HG03354 (cell line): ENCODE measurements at regions not wholly inside any gene's neighbourhood (a gene's known extent, or its start where the extent isn't known, plus 50 kb on each side); places are given as distances from the start of the nearest gene placed in this dataset.

Experiments
- ATAC-seq: cut with Tn5 transposase; IDR thresholded peaks from one replicate; pipeline ENCODE4 v1.9.1; 2021; ENCODE audit warnings: mild to moderate bottlenecking; ENCODE audit not compliant: unreplicated experiment, poor library complexity, severe bottlenecking

GRCh38 chr2:30363406-30363805 is 83.6 kb upstream of the LCLAT1 start:
- ATAC-seq: no peak

- no peak for ATAC-seq
These were observed 81.8 kb upstream of the LCLAT1 start for GRCh38 chr2:30365201-30365600.

GRCh38 chr2:30366199-30366691 is 80.8 kb upstream of the LCLAT1 start:
- ATAC-seq: no peak

- ATAC-seq: no peak
These were observed 79.6 kb upstream of the LCLAT1 start for GRCh38 chr2:30367232-30368070.

GRCh38 chr2:30368258-30368657 is 78.8 kb upstream of the LCLAT1 start:
- no peak for ATAC-seq

- ATAC-seq: no peak
These were observed 75.9 kb upstream of the LCLAT1 start for GRCh38 chr2:30371028-30371689.

GRCh38 chr2:30371772-30372373 is 75.2 kb upstream of the LCLAT1 start:
- ATAC-seq: no peak

GRCh38 chr2:30372826-30373225 is 74.2 kb upstream of the LCLAT1 start:
- ATAC-seq: no peak

- ATAC-seq: no peak
These were observed 73.2 kb upstream of the LCLAT1 start for GRCh38 chr2:30373881-30374302.

GRCh38 chr2:30374380-30374779 is 72.7 kb upstream of the LCLAT1 start:
- no peak for ATAC-seq

GRCh38 chr2:30375915-30376314 is 71.1 kb upstream of the LCLAT1 start:
- ATAC-seq: no peak

GRCh38 chr2:30379481-30379880 is 67.6 kb upstream of the LCLAT1 start:
- no peak for ATAC-seq

GRCh38 chr2:30380824-30381223 is 66.2 kb upstream of the LCLAT1 start:
- ATAC-seq: no peak

- ATAC-seq: no peak
These were observed 64.8 kb upstream of the LCLAT1 start for GRCh38 chr2:30382162-30382783.

- ATAC-seq: no peak
These were observed 64.1 kb upstream of the LCLAT1 start for GRCh38 chr2:30382995-30383394.

- no peak for ATAC-seq
These were observed 61.7 kb upstream of the LCLAT1 start for GRCh38 chr2:30385327-30385726.

- no peak for ATAC-seq
These were observed 54.9 kb upstream of the LCLAT1 start for GRCh38 chr2:30392097-30392496.

GRCh38 chr2:30393510-30393909 is 53.5 kb upstream of the LCLAT1 start:
- ATAC-seq: no peak

- ATAC-seq: no peak
These were observed 53.0 kb upstream of the LCLAT1 start for GRCh38 chr2:30394096-30394495.
